Keratinocyte (primary cell): ENCODE measurements at regions not wholly inside any gene's neighbourhood (a gene's known extent, or its start where the extent isn't known, plus 50 kb on each side); places are given as distances from the start of the nearest gene placed in this dataset.

Experiments
- DNase-seq: peaks from one replicate; pipeline ENCODE4 v3.0.0-alpha.2; 2011; ENCODE audit warnings: low read depth, missing footprints, low spot score
- FAIRE-seq: peaks from 2 replicates; lab custom pipeline; 2011; peaks lifted over from hg19 to GRCh38; lab: Jason Lieb, UNC
- H2AFZ ChIP-seq: 2 replicates; pipeline ENCODE4 v1.6.0; 2012; ENCODE audit warnings: low read length, control low read depth, inconsistent platforms; ENCODE audit not compliant: control insufficient read depth
- H3K27ac ChIP-seq: 2 replicates; pipeline ENCODE4 v1.5.1; 2011; ENCODE audit warnings: low read length; ENCODE audit not compliant: control insufficient read depth, insufficient read depth
- H3K27me3 ChIP-seq: 3 replicates; pipeline ENCODE4 v1.6.0; 2011; ENCODE audit warnings: low read length; ENCODE audit not compliant: control insufficient read depth, insufficient read depth; ENCODE audit errors: extremely low read depth
- H3K36me3 ChIP-seq, 2 experiments: 2 replicates in 1 of 2; 3 replicates in 1 of 2; pipeline ENCODE4 v1.5.1; 2011; ENCODE audit warnings: low read length in 2 of 2, mild to moderate bottlenecking in 1 of 2; ENCODE audit not compliant: control insufficient read depth in 2 of 2, insufficient read depth in 2 of 2; ENCODE audit errors: extremely low read depth in 1 of 2
- H3K4me1 ChIP-seq: 3 replicates; pipeline ENCODE4 v1.5.1; 2011; ENCODE audit warnings: low read length; ENCODE audit not compliant: control insufficient read depth, insufficient read depth; ENCODE audit errors: extremely low read depth
- H3K4me2 ChIP-seq: 3 replicates; pipeline ENCODE4 v1.6.0; 2011; ENCODE audit warnings: low read depth, low read length; ENCODE audit not compliant: control insufficient read depth, insufficient read depth; ENCODE audit errors: extremely low read depth
- H3K4me3 ChIP-seq, 3 experiments: fragments of 200-600 bp in 1 of 3; sonication (generic) in 1 of 3; 2 replicates in 2 of 3; 3 replicates in 1 of 3; pipeline ENCODE4 v1.5.1; 2011 to 2016; ENCODE audit warnings: low read length in 3 of 3, mild to moderate bottlenecking in 3 of 3, control low read depth in 2 of 3, inconsistent platforms in 1 of 3, low read depth in 1 of 3, mixed read lengths in 1 of 3, mixed run types in 1 of 3, moderate library complexity in 1 of 3; ENCODE audit not compliant: control insufficient read depth in 2 of 3, insufficient read depth in 2 of 3; ENCODE audit errors: extremely low read depth in 1 of 3
- H3K79me2 ChIP-seq: 2 replicates; pipeline ENCODE4 v1.6.0; 2012; ENCODE audit warnings: low read length; ENCODE audit not compliant: control insufficient read depth, insufficient read depth
- H3K9ac ChIP-seq: 3 replicates; pipeline ENCODE4 v1.6.0; 2011; ENCODE audit warnings: low read length; ENCODE audit not compliant: control insufficient read depth, insufficient read depth; ENCODE audit errors: extremely low read depth
- H3K9me1 ChIP-seq: 3 replicates; pipeline ENCODE4 v1.6.0; 2011; ENCODE audit warnings: low read length; ENCODE audit not compliant: control insufficient read depth, insufficient read depth; ENCODE audit errors: extremely low read depth
- H3K9me3 ChIP-seq: 2 replicates; pipeline ENCODE4 v1.5.1; 2012; ENCODE audit warnings: low read depth, low read length; ENCODE audit not compliant: control insufficient read depth
- H4K20me1 ChIP-seq: 3 replicates; pipeline ENCODE4 v1.6.0; 2011; ENCODE audit warnings: low read length; ENCODE audit not compliant: control insufficient read depth, insufficient read depth; ENCODE audit errors: extremely low read depth
- EZH2 ChIP-seq: IDR thresholded peaks from one replicate; pipeline ENCODE4 v1.6.1; 2012; ENCODE audit warnings: inconsistent platforms, mild to moderate bottlenecking, low read length, moderate library complexity
- dilution Hi-C: fragments of 300-500 bp; cut with MboI; formaldehyde crosslinking; loops from one replicate; pipeline ENCODE4 v1.7.0; 2020; ENCODE audit warnings: low sequenced_read_pairs; ENCODE audit not compliant: extremely low pct_ligation_motif_present
- TF ChIP-seq, protein P1 (sequence below), 3 experiments: IDR thresholded peaks in 1 of 3; conservative IDR thresholded peaks in 1 of 3; optimal IDR thresholded peaks in 1 of 3; 2 replicates in 2 of 3; 3 replicates in 1 of 3; pipeline versions ENCODE3 to v1.5.1; 2011; ENCODE audit warnings: low read length in 3 of 3, mild to moderate bottlenecking in 3 of 3, moderate library complexity in 2 of 3, control low read depth in 1 of 3, inconsistent platforms in 1 of 3; ENCODE audit not compliant: insufficient read depth in 2 of 3; ENCODE audit errors: extremely low read depth in 1 of 3

DNA sequence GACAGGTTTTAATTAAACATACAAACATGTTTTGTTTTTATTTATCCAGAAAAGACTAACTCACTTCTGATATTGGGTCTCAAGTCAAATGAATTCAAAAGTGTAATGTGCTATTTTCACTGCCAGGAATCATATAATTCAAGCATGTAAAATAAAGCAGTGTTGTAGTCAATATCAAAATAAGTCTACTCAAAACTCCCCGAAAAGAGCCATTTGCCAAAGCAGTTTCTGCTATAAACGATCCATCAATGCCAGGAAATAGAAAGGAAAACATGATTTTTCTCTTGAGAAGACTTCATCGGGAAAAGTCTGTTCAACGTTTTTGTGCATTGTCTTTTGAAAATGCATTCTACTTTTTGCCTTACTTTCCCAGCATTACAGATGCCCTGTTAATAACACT is 633.3 kb downstream of the FAT4 start:
- Histone ChIP-seq H3K4me2 (no peak overlapping the region), H3K79me2 (no peaks in the 10 kb centered on the region), H3K4me1 (no peaks in the 10 kb centered on the region), H2AFZ (no peak overlapping the region), H3K9ac (no peak overlapping the region), H3K4me3 (no peak overlapping the region), H3K27ac (no peak overlapping the region), H3K9me1 (no peaks in the 10 kb centered on the region), H4K20me1 (no peaks in the 10 kb centered on the region), H3K9me3 (no peaks in the 10 kb centered on the region), H3K36me3 (no peaks in the 10 kb centered on the region), H3K27me3 (no peaks in the 10 kb centered on the region)
- no peak for DNase-seq
- TF ChIP-seq, protein P1, sequence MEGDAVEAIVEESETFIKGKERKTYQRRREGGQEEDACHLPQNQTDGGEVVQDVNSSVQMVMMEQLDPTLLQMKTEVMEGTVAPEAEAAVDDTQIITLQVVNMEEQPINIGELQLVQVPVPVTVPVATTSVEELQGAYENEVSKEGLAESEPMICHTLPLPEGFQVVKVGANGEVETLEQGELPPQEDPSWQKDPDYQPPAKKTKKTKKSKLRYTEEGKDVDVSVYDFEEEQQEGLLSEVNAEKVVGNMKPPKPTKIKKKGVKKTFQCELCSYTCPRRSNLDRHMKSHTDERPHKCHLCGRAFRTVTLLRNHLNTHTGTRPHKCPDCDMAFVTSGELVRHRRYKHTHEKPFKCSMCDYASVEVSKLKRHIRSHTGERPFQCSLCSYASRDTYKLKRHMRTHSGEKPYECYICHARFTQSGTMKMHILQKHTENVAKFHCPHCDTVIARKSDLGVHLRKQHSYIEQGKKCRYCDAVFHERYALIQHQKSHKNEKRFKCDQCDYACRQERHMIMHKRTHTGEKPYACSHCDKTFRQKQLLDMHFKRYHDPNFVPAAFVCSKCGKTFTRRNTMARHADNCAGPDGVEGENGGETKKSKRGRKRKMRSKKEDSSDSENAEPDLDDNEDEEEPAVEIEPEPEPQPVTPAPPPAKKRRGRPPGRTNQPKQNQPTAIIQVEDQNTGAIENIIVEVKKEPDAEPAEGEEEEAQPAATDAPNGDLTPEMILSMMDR (optimal IDR thresholded peaks at IDR 0.05 in 1 of 3, IDR thresholded peaks at IDR 0.05 in 1 of 3, conservative IDR thresholded peaks at IDR 0.05 in 1 of 3; ENCODE audit: extremely low read depth in 1 of 3, insufficient read depth in 2 of 3, low read length in 3 of 3), result no peak
- TF ChIP-seq EZH2, result no peak
- dilution Hi-C loops, result no loop called here
- no peak for FAIRE-seq

DNA sequence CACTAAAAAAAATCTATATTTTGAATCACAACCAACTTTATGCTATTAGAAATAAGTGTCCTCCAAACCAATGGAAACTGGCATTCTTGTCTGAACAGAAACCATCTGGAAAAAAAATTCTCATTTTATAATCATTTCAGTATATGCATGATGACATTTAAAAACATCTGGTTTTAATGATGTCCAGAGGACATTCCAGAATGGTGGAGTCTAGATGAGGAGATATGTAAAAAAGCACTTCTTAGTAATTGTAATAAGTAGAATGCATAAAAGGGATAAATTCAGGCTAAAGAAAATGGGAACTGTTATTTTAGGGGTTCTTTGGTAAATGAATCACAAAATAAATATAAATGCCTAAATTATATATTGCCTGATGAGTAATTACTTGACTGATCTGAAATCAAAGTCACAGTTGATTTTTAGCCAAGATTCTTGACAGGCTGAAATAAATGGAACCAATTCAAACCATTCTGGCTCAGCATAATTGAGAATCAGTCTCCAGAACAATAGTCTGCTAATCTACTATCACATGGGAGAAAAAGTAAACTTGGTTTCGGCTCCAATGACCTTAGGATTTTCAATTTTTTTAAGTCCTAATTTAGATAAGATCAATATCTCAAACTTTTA is 636.6 kb downstream of the FAT4 start:
- Histone ChIP-seq H3K9ac (no peak overlapping the region), H3K27ac (no peak overlapping the region), H3K27me3 (no peaks in the 10 kb centered on the region), H2AFZ (no peak overlapping the region), H3K4me3 (no peak overlapping the region), H3K4me1 (no peaks in the 10 kb centered on the region), H3K36me3 (no peaks in the 10 kb centered on the region), H3K9me1 (no peaks in the 10 kb centered on the region), H3K9me3 (no peaks in the 10 kb centered on the region), H3K79me2 (no peaks in the 10 kb centered on the region), H4K20me1 (no peaks in the 10 kb centered on the region), H3K4me2 (no peak overlapping the region)
- no peak for DNase-seq
- dilution Hi-C loops, result no loop called here
- no peak for FAIRE-seq
- TF ChIP-seq, protein P1 (optimal IDR thresholded peaks at IDR 0.05 in 1 of 3, IDR thresholded peaks at IDR 0.05 in 1 of 3, conservative IDR thresholded peaks at IDR 0.05 in 1 of 3; ENCODE audit: extremely low read depth in 1 of 3, insufficient read depth in 2 of 3, low read length in 3 of 3), result no peak
- no peak for TF ChIP-seq EZH2
